Skeletal muscle tissue (tissue), 4 donors: ENCODE measurements at regions not wholly inside any gene's neighbourhood (a gene's known extent, or its start where the extent isn't known, plus 50 kb on each side); places are given as distances from the start of the nearest gene placed in this dataset. TPM values are rescaled to one million over a fixed set of nuclear protein-coding genes. Genes with fewer than 3 reads are reported as not detected.

Source experiments
- H3K27ac ChIP-seq: one replicate; pipeline ENCODE4 v1.7.0; 2013; ENCODE audit warnings: mild to moderate bottlenecking, low read depth, low read length, inconsistent platforms
- H3K27me3 ChIP-seq, 3 donors: one replicate each; pipeline ENCODE4 v1.7.0; 2013; ENCODE audit warnings: low read length in 3 of 3; ENCODE audit not compliant: control insufficient read depth in 3 of 3, insufficient read depth in 3 of 3
- H3K36me3 ChIP-seq, 3 donors: one replicate each; pipeline ENCODE4 v1.7.0; 2013; ENCODE audit warnings: low read length in 3 of 3; ENCODE audit not compliant: control insufficient read depth in 3 of 3, insufficient read depth in 3 of 3
- H3K4me1 ChIP-seq, 3 donors: one replicate each; pipeline ENCODE4 v1.7.0; 2013; ENCODE audit warnings: low read length in 3 of 3, mild to moderate bottlenecking in 3 of 3; ENCODE audit not compliant: control insufficient read depth in 3 of 3, insufficient read depth in 3 of 3
- H3K4me3 ChIP-seq, 3 donors: one replicate each; pipeline ENCODE4 v1.7.0; 2013; ENCODE audit warnings: low read length in 3 of 3
- H3K9ac ChIP-seq, 3 donors: one replicate each; pipeline ENCODE4 v1.7.0; 2013; ENCODE audit warnings: low read length in 3 of 3, mild to moderate bottlenecking in 3 of 3, moderate library complexity in 2 of 3, low read depth in 1 of 3
- H3K9me3 ChIP-seq, 3 donors: one replicate each; pipeline ENCODE4 v1.7.0; 2013; ENCODE audit warnings: low read length in 3 of 3; ENCODE audit not compliant: control insufficient read depth in 3 of 3
- small RNA-seq: library from RNA; depleted of rRNA; stranded (forward); fragments of <200 nt; gene quantifications from one replicate; pipeline ENCODE3, GENCODE V24; 2014
- donor health status: Osteomylitis.

DNA sequence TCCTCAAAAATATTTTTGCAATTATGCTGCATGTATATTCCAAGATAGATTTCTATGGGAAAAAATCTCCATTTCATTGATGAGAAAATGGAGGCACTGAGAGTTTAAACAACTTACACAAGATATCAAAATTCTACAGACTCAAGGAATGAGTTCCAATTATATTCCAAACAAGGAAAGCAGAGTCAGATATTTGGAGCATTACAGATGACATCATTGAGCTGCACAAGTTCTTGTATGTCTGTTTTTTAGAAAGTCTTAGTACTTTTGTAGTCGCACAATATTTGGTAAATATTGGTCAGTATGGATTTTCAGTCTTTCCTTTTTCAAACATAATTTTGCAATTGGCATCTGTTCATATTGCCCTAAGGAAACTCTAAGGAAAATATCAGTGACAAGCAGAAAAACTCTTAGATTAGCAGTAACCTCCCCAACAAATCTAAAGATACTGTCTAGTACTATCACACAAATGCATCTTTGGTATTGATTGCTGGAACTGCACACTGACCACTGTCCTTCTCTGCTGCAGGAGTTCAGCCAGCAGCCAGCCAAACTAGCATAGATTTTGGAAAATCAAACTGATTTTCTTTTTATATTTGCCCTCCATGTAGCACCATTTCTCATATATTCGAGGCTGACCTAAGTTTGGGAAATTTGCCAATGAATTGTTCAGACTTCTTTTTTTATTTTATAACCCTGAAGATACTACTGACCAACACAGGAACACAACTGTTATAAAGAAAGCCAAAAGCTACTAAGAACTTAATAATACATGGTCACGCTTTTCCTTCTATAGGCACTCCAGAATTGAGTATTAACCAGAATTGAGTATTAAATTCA, 51.7 kb upstream of the TBX18 start:
- Histone ChIP-seq H3K4me1 (no peaks in the 10 kb centered on the region), H3K27me3 (no peaks in the 10 kb centered on the region), H3K4me3 (no peak overlapping the region), H3K27ac (no peak overlapping the region), H3K9me3 (no peaks in the 10 kb centered on the region), H3K9ac (no peak overlapping the region), H3K36me3 (no peaks in the 10 kb centered on the region)

Small RNA genes lying in the stretch of these regions (small RNA-seq; reads per million reads assigned to genes)
- not detected for gene AL109941.1
